Spleen (tissue), 7 donors: ENCODE measurements at regions not wholly inside any gene's neighbourhood (a gene's known extent, or its start where the extent isn't known, plus 50 kb on each side); places are given as distances from the start of the nearest gene placed in this dataset.

Source experiments
- CTCF ChIP-seq, 11 experiments: fragments of 200-600 bp in 7 of 11; fragments of 450-650 bp in 4 of 11; sonication (generic) in 4 of 11; IDR thresholded peaks in 8 of 11; conservative IDR thresholded peaks in 3 of 11; 1 replicate in 7 of 11; 2 replicates in 4 of 11; pipeline versions ENCODE4 v1.4.0 to v1.8.0; 2016 to 2021; ENCODE audit warnings: antibody characterized with exemption in 11 of 11, inconsistent platforms in 4 of 11, mild to moderate bottlenecking in 1 of 11
- POLR2A ChIP-seq, 3 donors: fragments of 450-650 bp; IDR thresholded peaks; one replicate each; pipeline ENCODE4 v1.5.1; 2017; ENCODE audit warnings: antibody characterized with exemption in 3 of 3, mild to moderate bottlenecking in 1 of 3
- POLR2AphosphoS5 ChIP-seq, 3 donors: sonication (generic); formaldehyde crosslinking; IDR thresholded peaks; one replicate each; pipeline ENCODE4 v1.5.1; 2017; ENCODE audit warnings: antibody characterized with exemption in 3 of 3
- donor health status: DM: no; HTN: no; CAD: no; lungs with moderate emphysema.
- donor health status: DM: no; HTN: no; CAD: no.
- donor health status: DM: no; HTN: no; CAD: no.

DNA sequence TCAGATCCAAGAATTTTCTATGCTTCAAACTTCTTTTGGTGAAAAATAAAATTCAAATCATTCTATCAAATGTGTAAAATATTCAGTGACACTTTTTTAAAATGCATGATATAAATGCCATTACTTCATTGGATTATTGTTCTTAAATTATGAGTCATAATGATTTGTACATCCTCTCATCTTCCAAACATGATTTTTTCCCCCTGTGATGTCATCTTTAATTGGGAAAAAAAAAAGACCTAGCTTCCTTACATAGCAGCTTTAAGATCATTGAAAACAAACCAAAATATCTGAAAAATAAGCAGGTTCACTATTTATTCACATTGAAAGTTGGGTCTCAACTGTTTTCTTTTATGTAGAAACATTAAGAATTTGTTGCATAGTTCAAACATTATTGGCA, 1549.4 kb downstream of the LRRC4C start:
- TF ChIP-seq CTCF (IDR thresholded peaks at IDR 0.05 in 8 of 11, conservative IDR thresholded peaks at IDR 0.05 in 3 of 11): no peak
- TF ChIP-seq POLR2A (IDR thresholded peaks at IDR 0.05): no peak
- no peak for TF ChIP-seq POLR2AphosphoS5 (IDR thresholded peaks at IDR 0.05)
